IPS-NIHi7 (cell line): ENCODE measurements at regions not wholly inside any gene's neighbourhood (a gene's known extent, or its start where the extent isn't known, plus 50 kb on each side); places are given as distances from the start of the nearest gene placed in this dataset.
"Not testable (repeated sequence)": the region's sequence is repeated elsewhere in the genome, so short reads cannot be mapped to it uniquely, and the experiment has no call there.

ENCODE experiments used
- DNase-seq: peaks from one replicate; pipeline ENCODE4 v3.0.0; 2012; ENCODE audit warnings: mixed read lengths; ENCODE audit errors: extremely low spot score

- DNase-seq: no peak
Observed at GRCh38 chr2:239661334-239662312, 260.8 kb upstream of the HDAC4 start.

DNA sequence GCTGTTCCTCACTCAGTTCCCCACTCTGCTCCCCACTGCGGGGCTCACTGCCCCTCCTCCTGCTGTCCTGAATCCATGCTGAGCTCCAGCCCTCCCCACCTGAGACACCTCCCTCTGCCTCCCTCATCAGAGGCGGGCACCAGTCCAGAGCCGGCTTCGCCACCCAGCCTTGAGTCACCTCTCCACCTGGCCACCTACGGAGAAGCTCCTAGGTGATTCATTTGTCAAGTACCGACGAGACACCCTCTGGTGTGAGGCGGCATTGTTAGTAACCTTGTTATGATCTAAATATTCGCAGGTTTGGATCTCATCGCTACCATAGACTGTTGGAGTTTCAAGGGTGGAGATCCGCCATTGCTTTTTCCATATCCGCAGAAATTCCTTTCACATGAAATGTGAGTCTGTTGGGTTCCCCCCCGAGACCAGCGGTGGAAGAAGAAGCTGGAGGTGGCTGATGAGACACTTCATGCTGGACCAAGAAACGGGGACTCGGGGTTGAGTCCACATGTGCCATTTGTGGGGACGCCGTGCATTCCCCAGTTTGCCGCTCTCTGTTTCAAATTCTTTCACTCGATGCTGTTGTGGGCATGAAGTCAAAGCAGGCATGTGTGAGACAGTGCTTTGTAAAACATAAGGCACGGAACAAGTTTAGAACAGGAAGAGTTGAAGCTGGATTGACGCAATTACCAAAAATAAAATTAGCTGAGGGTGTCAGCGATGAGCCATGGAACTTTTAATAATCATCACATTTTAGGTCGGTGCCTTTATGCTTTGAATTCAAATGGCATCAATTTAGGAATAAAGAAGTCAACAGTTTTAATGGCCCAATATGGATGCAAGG, 259.8 kb upstream of the HDAC4 start:
- DNase-seq: no peak

- no peak for DNase-seq
Observed at GRCh38 chr2:239657992-239658391, 257.2 kb upstream of the HDAC4 start.

DNA sequence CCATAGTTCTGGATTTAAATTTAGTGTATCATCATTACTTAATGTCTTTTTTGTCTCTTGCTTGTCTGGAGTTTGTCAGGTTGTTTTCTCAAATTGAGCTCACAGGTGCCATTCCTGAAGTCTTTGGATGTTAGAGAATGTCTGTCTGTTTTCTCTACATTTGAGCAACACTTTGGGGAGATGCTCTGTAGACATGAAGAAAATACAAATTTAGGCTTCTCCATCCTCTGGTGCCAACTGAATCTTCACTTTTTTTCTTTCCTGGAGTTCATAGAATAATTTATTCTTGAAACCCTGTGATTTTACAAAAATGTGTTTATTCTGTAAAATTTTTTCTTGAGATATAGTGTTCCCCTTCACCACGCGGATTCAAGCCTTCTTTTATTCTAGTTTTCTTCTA, 256.4 kb upstream of the HDAC4 start:
- no peak for DNase-seq

- no peak for DNase-seq
Observed at GRCh38 chr2:239654266-239654665, 253.4 kb upstream of the HDAC4 start.

DNA sequence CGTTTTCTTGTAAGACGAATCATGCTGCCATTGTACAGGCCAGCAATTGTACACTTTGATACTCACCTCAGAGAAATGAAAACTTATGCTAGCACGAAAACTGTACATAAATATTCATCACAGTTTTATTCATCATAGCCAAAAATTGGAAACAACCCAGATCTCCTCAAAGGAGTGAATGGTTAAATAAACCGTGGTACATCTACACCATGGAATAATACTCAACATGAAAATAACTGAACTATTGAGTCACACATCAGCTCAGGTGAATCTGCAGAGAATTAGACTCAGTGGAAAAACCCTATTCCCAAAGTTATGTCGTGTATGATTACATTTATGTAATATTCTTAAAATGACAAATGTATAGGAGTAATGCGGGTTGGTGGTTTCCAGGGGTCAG, 251.0 kb upstream of the HDAC4 start:
- no peak for DNase-seq

DNA sequence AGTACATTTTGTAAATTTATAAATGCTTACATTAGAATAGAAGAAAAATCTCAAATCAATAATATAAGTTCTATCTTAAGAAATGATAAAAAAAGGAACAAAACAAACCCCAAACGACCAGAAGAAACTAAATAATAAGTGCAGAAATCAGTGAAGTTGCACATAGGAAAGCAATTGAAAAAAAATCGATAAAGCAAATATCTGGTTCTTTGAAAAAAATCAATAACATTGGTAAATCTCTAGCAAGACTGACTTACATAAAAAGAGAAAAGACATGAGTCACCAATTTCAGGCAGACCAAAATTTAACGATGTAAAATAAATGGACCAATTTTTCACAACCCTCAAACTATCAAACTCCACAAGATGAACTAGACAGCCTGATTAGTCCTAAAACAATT, 249.9 kb upstream of the HDAC4 start:
- DNase-seq: no peak

GRCh38 chr2:239649309-239649708, 248.5 kb upstream of the HDAC4 start:
- no peak for DNase-seq

GRCh38 chr2:239648607-239649006, 247.8 kb upstream of the HDAC4 start:
- no peak for DNase-seq

DNA sequence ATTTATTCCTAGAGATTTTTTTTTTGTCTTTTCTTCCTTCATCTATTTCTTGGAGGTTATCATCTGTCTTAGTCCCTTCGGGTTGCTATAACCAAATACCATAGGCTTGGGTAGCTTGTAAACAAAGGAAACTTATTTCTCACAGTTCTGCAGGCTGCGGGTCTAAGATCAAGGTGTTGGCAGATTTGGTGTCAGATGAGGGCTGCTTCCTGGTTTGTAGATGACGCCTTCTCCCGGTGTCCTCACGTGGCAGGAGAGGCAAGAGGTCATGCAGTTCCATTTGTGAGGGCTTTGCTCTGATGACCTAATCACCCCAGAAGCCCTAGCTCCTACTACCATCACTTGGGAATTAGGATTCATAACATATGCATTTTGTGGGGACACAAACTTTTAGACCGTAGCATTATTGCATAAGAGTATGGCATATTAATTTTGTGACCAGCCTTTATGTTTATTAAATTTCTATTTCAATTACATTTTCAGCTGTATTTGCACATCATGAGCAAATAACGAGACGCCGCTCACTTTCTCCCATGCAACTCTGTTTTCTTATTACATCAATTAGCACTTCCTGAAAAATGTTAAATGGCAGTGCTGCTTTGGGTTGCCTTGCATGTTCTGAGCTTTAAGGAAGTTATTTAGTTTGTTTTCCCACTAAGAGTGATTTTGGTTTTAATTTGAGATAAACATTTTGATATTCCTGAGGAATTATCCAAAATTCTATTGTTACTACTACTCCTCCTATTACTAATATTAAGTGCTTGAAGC, 246.4 kb upstream of the HDAC4 start:
- DNase-seq: no peak

DNA sequence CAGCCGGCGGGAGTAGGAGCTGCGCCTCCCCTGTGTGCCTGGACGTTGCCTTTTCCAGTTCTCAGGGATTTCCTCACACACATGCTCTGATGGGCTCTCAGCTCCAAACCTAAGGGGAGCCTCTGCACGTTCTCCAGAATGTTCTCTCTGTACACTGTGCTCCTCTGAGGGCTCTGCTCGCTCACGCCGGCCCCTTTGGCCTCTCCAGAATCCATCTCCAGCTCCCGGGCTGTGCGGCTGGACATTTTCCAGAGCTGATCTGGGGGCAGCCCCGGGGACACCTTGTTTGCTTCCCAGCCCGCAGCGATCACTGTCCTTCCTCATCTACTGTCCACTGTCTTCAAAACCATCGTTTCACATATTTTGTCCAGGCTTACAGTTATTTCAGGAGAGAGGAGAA, 245.4 kb upstream of the HDAC4 start:
- no peak for DNase-seq

DNA sequence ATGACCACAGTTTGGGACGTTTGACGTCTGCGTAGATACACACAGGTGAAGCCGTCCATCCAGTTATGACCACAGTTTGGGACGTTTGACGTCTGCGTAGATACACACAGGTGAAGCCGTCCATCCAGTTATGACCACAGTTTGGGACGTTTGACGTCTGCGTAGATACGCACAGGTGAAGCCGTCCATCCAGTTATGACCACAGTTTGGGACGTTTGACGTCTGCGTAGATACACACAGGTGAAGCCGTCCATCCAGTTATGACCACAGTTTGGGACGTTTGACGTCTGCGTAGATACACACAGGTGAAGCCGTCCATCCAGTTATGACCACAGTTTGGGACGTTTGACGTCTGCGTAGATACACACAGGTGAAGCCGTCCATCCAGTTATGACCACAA, 243.8 kb upstream of the HDAC4 start:
- DNase-seq: not testable (repeated sequence)

DNA sequence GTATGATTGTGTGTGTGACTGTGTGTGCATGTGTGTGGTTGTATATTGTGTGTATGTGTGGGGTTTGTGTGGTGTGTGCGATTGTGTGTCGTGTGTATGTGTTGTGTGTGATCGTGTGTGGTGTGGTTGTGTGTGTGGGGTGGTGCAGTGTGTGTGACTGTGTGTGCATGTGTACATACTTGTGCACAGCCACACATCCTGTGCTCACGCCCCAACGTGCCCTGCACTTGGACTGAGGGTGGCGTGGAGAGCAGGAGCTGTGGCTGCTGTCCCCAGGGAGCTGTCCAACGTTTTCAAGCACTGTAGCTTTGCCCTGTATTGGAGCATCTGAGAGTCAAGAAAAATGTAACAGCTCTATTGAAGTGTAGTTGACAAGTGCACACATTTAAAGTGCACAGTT, 243.2 kb upstream of the HDAC4 start:
- peak; percentile 38 for DNase-seq

DNA sequence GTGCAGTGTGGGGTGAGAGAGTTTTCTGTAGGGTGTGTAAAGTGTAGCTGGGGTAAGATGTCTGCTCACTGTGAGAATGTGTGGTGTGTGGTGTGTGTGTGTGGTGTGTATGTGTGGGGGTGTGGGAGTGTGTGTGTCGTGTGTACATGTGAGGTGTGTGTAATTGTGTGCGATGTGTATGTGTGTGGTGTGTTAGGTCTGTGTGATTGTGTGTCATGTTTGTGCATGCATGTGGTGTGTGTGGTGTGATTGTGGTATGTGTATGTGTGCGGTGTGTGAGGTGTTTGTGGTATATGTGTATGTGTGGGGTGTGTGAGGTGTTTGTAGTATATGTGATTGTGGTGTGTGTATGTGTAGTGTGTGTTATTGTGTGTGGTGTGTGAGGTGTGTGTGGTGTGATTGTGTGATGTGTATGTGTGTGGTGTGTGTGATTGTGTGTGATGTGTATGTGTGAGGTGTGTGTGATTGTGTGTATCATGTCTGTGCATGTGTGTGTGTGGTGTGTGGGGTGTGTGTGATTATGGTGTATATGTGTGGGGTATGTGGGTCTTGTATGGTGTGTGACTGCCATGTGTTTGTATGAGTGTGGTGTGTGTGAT, 241.7 kb upstream of the HDAC4 start:
- DNase-seq: no peak

DNA sequence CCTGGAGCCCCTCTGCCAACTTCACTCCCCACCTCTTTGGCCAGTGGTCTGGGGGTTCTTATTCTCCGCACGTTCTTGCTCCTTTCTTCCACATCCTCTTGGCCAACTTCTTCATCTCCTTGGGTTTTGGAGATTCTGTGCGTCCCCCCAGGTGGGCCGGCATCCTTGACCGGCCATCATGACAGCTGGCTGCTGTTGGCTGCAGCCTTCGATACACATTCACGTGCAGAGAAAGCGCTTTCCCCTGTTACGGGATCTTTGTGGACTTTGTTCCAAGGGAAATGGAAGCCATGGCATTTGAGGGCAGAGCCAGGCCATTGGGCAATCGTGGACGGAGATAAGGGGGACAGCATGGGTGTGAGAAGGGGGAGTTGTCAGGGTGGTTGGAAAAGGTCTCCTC, 241.1 kb upstream of the HDAC4 start:
- DNase-seq: not testable (repeated sequence)

GRCh38 chr2:239640676-239641578, 240.1 kb upstream of the HDAC4 start:
- no peak for DNase-seq

DNA sequence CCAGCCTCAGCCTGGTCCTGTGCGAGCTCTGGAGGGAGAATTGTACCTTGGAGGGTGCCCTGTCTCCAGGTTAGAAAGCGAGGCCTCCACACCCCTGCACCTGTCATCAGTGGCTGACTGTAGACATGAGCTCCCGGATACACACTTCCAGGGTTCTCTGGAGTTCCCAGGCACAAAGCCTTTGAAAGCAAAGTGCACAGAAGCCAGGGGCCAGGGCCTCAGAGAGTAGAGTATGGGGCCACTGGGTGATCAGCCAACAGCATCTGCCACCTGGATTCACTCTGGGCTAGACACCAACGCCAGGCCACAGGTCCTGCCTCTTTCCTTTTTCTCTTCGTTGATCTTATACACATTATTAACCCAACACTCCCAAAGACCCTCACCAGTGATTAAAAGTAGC, 239.4 kb upstream of the HDAC4 start:
- DNase-seq: no peak

DNA sequence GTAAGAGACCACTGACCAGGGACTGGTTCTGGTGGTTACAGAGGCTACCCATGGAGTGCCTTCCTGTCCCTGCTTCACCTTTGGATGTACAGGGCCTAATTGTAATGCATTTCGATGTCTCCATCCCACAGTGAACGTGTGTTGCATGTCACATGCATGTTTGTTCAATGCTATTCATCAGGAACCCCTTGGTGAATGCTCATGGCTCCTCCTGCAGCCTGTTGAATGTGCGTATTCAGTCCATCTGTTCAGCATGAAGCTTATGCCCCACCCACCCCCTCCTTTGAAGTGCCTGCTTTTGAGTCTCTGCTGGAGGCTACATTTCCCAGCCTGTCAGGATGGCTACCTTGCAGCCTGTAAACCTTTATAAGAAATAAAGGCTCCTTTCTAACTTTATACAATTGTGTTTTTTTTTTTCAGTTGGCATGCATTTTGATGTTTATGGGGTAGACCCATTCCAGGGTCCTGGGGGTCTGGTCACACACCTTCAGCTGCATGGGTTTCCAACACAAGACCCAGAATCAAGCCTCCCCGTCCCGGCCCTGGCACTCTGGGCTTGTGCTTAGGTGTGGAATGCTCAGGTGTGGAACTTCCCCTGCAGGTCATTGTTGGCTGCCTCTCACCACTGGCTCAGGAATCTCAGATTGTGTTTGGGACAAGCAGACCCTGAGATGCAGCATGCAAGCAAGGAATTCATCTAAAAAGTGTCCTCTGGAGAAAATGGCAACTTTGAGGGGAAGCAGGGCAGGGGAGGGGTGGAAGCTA, 238.8 kb upstream of the HDAC4 start:
- no peak for DNase-seq

- no peak for DNase-seq
Observed at GRCh38 chr2:239638376-239638775, 237.6 kb upstream of the HDAC4 start.

DNA sequence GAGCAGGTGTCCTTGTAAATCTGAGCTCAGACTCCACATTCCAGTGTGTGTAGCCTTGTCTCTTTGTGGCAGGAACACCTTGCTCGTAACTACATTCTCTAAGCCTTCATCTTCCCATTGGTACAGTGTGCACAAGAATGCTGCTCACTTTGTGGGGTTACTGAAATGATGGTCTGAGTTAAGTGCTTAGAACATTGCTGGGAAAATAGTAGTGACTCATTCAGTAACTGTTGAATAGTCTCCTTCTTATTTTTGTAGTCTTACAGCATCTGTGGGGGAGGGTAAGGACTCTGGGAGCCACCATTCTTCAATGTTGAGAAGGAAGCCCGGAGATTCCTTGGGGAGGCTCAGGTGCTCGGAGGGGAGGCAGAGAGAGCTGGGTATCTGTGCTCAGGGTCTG, 236.0 kb upstream of the HDAC4 start:
- DNase-seq: no peak
